ENCODE measurements at regions not wholly inside any gene's neighbourhood (a gene's known extent, or its start where the extent isn't known, plus 50 kb on each side); places are given as distances from the start of the nearest gene placed in this dataset.

DNA sequence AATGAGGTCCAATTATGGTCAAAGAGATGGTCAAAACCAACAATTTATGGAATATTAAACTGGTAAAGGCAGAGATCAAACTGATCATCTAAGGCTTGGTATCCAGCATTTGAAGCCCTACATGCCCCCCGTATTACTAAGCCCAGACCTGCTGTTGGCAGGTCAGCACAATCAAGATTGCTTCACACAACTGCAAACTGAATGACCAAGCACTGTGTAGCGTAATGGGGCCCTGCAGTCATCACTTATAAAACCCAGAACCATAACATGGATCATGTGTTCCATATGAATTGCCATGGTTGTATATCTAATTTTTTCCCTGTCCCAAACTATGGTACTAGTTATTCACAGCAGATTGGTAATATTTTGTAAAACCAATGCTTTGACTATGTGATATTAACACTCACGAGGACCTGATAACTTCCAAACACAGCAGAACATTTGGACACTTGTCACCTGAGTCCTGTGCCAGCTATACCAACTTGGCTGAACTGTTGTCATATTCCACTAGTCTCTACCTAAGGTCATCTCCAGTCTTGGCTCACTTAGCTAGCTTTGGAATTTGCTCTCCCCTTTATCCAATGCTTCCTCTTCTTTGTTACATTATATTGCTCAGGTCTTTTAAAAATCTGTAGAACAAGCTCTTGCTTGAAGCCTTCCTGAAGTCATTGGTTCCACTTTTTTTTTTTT, 81.7 kb upstream of the HMHB1 start:
- DNase-seq (ENCODE audit: low read depth in 2 of 2) = no peak

DNA sequence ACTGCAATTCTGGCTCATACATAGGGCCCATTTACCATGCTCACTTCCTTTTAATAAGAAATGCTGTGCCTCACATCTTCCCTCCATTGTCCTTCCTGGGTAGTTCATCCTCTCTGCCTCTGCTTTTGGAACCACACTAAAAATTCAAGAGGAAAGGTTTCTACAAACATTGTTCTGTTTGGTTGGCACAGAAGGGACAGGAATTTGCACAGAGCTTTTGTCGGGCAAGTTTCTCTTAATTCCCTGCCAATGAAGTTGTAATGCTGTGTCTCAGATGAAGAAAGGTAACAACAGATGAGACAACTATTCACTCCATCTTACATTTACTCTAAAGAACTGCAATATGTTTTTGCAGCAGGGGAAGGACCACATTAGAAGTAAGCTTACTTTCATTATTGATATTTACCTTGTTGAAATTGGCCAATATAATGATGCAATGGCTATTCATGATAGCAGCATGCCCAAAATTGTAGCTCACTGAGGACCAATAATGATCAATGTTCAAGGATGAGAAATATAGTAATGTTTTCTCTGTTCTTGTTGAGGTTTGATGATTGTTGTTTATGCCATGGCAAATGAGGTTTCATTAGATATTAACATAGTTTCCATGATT, 82.5 kb upstream of the HMHB1 start:
- no peak for DNase-seq (ENCODE audit: low read depth in 2 of 2)

DNA sequence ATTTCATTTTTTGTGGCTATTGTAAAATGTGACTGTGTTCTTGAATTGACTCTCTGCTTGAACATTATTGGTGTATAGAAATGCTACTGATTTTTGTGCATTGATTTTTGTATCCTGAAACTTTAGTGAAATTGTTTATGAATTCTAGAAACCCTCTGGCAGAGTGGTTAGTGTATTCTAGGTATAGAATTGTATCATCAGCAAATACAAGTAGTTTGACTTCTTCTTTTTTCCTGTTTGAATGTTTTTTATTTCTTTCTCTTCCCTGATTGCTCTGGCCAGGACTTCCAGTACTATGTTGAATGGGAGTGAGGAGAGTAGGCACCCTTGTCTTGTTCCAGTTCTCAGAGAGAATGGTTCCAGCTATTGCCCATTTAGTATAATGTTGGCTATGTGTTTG, 88.8 kb upstream of the HMHB1 start:
- no peak for DNase-seq (ENCODE audit: low read depth in 2 of 2)

DNA sequence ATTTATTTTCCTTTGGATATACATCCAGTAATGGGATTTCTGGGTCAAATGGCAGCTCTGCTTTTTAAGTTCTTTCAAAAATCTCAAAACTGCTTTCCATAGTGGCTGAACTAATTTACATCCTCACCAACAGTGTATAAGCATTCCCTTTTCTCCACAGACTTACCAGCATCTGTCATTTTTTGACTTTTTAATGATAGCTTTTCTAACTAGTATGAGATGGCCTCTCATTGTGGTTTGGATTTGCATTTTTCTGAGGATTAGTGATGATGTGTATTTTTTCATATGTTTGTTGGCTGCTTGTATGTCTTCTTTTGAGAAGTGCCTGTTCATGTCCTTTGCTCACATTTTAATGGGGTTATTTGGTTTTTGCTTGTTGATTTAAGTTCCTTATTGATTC, 90.0 kb upstream of the HMHB1 start:
- no peak for DNase-seq (ENCODE audit: low read depth in 2 of 2)

DNA sequence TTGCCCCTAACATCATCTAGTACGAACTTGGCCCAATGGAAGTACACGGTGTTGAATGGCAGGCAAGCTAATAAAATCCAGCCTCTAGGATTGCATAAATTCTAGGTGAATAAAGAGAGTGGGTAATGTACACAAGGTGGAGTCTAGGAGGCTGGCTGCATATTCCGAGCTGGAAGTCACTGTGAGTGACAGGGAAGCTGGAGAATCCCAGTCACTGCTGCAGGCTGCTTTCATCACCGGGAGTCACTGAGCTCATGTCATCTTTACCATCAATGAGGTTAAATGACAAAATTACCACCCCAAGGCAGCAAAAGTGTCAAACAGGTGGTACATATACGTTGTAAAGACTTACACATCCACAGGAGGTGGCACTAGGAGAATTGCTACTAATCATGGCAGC, 91.3 kb upstream of the HMHB1 start:
- no peak for DNase-seq (ENCODE audit: low read depth in 2 of 2)

DNA sequence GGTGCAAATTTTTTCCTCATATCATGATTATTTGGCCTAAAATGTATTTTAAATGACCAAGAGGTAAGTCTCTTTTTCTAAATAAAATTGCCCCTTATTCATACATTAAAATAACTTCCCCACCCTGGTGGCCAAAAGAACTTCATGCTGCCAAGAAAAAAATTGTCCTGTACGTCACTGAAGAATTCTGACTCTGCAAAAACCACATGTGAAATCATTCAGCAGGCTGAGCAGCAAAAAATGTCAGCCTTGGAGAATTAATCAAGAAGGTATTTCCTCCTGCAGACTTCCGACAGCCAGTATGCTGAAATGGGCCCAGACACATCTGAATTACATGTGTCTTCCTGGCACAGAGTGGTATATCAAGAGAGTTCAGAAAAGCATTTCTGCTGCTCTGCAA, 94.6 kb upstream of the HMHB1 start:
- DNase-seq (ENCODE audit: low read depth in 2 of 2) = no peak

DNA sequence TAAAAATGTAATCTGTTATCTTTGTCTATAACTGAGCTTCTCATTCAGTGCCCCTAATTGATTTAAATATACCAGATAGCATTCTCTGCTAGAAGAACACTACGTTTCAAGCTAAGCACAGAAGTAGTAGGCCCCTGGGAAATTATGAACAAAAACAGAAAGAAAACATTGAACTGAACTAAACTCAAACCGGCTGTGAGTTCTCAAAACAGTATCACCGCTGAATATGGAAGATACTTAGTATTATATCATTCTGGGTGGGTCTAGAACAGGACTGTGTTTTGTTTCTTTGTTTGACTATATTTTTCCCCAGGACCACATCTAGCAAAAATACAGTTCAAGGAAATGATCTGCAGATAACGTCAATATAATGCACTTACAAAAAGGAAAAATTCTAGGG, 95.1 kb upstream of the HMHB1 start:
- no peak for DNase-seq (ENCODE audit: low read depth in 2 of 2)

DNA sequence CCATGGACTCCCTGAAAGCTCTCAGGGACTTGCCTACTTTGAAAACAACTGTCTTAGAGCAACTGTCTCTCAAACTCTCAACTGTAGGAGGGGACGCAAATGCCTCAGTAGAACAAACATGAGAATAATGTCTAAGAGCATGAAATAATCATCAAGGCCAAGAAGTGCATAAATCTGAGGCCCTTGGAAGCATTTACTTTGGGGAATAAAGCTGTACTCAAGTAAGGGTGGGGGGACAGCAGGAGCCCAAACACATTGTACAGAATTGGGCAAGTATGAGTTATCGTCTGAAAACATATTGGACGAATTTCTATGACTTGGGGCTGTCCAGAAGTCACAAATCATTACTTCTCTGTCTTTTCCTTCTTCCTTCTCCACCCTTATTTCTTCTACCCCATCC, 96.3 kb upstream of the HMHB1 start:
- no peak for DNase-seq (ENCODE audit: low read depth in 2 of 2)

DNA sequence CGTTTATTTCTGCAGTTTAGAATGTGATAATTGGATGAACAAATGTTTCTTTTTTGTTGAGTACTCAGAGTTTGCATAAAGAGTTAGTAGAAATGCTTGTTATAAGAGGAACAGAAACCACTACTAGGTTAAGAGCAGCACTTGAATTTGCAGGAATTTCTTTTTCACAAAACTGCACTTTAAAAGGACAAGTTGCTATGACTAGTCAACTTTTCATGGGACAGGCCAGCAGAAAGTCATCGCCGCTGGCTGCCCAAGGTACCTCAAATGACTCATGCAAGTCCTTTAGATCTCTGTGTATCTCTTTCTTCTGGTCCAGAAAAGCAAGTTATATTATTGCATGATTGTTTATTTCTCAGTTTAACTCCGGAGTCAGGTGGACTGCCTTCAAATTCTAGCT, 97.3 kb upstream of the HMHB1 start:
- DNase-seq (ENCODE audit: low read depth in 2 of 2) = no peak

DNA sequence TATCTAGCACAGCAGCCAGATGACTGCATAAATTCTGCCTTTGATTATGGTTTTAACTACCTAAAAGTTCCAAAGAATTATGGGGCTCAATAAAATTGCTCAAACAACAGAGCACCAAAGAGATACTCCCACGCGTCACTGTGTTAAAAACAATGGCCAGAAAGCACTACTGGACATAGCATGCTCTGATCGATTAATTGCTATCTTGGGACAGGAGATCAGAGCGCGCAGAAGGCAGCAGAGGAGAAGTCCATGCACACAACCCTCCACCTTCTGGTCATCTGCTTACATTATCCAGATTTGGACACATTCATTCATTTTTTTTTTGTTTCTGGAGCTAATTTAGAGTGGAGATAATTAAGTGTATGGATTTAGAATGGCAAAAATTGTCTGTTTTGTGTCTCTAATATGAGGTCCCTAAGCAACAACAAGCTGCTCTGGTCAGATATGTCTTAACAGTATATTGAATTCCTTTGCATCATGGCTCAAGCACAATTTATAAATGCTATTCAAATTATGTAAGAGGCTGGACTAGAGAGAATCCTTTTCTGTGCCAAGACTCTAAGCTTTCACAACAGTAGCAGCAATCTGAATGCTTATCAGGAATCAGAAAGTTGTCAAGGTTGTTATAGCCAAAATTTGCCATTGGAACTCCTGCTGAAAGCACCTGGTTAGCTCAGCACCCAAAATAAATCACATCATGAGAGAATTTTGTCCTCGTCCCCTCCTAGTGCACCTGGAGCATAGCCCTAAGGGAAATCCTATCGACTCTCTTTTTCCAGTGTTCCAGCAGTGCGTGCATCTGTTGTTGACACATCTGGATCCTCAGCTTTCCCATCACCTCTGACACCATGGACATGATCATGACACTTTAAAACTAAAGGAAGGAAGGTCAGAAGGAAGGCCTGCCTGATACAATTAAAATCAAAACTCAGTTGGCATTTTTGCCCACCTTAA, 98.6 kb upstream of the HMHB1 start:
- DNase-seq (ENCODE audit: low read depth in 2 of 2) = no peak

DNA sequence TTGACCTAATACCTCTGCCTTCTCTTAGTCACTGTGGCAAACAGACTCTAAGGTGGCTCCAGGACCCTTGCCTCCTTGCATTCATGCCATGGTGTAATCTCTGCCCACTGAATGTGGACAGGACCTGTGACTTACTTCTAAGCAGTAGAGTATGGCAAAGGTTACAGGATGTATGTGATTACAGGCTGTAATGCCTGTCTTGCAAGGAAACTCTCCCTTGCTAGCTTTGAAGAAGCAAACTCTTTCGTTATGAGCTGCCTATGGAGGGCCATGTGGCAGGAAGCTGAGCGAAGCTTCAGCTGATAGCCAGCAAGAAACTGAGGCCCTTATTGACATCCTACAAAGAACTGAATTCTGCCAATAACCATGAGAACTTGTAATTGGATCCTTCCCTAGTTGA, 103.3 kb upstream of the HMHB1 start:
- DNase-seq (ENCODE audit: low read depth in 2 of 2) = no peak

DNA sequence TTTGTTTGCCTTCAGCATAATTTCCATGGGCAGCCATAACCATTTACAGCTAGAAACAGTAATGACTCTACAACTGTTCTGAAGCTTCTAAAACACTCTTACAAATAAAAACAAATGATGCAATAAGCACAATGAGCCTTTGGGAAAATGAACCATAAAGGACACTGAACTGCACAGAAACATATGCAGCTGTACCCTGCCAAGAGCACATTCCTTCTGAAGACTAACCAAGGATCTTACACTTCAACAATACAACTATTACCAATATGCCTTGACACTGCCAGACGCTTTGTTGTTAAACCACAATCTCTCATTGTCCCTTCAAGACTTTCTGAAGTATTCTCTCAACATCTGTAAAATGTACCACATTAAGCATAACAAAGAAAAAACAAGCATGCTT, 104.2 kb upstream of the HMHB1 start:
- no peak for DNase-seq (ENCODE audit: low read depth in 2 of 2)

DNA sequence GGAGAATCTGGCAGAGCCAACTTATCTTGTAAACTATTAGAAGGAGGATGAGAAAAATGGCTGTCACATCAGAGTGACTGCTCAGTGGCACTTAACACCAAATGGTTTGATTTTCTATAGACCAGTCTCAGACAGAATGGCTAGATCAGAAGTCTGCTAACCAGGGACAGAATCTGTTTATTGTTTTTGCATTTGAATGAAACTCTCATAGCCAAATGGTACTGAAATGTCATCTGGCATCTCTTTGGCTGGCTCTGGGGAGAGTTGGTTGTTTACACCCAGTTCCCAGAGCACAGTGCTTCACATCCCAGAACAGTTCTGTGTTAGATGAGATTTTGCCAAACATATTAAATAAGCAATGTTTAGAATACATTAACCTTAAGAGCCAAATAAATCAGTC, 106.6 kb upstream of the HMHB1 start:
- DNase-seq (ENCODE audit: low read depth in 2 of 2) = no peak

DNA sequence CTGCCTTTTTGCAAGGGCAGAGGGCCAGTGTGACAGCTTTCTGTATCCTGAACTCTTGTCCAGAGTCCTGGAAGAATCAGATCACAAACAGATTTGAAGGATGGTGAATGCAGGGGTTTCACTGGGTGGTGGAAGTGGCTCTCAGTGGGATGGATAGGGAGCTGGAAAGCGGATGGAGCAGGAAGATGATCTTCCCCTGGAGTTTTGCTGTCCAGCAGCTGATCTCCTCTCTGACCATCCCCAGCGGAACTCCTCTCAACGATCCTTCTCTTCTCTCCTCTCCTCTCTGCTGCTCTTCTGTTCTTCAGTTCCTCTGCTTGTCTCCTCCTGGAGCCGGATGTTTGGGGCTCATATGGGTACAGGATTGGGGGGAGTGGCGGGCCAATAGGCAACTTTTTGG, 108.3 kb upstream of the HMHB1 start:
- DNase-seq (ENCODE audit: low read depth in 2 of 2) = no peak

DNA sequence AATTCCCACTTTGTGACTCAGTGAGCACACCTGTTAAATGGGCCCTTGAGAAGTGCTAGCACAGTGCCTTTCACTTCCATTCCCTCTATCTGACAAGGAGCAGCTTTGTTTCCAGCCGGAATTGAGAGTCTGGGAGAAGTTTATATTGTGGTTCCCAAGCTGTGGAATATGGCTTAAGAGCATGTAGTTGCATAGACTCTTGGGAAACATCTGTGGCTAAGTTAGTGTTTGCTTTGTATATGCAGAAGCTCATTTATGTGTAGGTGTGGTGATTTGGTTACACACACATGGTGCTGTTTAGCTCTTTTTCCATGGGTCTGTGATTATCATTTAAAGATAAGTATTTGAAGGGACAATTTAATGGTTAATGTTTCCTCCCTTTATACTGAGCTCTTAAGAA, 110.5 kb upstream of the HMHB1 start:
- no peak for DNase-seq (ENCODE audit: low read depth in 2 of 2)

DNA sequence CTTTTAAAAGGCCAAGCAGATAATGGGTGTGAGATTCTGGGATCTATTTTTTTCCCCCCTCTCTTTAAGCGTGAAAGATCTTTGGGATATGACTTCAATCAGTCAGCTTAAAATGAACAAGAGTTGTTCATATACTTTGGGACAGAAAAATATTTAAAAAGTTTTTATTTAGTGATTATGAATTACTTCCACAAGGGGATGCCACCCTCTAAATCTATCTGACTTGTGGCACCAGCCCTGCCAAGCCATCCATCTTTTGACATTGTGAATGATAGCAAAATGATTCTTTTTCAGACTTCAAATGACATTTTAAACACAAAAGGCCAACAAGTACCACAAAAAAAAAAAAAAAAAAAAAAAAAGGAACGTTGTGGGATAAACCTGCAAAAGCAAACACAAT, 111.0 kb upstream of the HMHB1 start:
- no peak for DNase-seq (ENCODE audit: low read depth in 2 of 2)

DNA sequence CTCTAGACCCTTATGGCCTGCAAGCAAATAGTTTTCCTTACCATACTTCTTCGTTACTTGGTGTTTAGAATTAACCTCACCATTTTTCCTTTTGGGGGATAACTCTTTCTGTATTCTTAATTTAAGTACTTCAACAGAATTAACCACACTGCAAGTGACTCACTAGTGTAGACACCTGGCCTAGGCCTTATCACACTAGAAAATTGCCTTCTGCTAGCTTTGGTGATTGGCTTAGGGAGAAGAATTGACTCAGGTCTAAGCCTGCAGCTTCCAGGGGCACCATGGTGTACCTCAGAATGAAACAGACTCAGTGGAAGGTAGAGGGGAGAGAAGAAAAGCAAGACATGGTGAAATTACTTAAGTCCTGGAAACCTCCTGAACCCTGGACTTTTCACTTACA, 112.8 kb upstream of the HMHB1 start:
- DNase-seq (ENCODE audit: low read depth in 2 of 2) = peak in 1 of 2 donors; percentile 12

DNA sequence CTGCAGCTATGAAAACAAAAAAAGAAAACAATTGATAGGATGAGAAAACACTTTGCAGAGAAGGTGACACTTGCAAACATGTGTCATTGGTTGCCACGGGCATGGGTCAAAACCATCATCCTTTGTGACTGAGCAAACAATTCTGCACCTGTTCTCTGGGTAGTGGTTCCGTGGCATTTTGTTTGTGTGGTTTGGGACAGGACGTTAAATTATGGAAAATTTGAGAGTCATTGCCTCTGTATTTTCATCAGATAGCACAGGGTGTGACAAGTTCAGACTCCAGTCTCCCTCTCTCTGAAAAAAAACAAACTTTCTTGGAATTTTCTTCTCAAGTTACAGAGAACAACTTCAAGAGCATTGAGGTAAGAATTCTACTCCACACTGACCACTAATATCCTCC, 113.4 kb upstream of the HMHB1 start:
- no peak for DNase-seq (ENCODE audit: low read depth in 2 of 2)

DNA sequence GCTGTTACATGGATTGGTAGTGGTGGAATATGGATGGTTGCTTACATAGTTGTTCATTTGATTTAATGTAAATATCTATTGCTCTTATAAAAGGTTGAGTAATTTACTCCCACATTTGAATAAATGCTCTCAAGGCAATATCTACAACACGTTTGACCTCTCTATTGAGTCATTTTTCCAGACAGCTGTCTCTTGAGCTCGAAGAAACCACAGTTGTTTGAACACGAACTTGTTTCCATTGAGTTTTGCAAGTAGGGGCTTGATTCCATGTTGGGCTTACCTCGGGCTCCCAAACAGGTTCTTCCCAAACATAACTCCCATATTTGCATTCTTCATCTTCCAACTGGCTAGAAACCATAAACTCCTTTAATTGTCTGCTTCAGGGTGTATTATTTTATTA, 115.0 kb upstream of the HMHB1 start:
- no peak for DNase-seq (ENCODE audit: low read depth in 2 of 2)

DNA sequence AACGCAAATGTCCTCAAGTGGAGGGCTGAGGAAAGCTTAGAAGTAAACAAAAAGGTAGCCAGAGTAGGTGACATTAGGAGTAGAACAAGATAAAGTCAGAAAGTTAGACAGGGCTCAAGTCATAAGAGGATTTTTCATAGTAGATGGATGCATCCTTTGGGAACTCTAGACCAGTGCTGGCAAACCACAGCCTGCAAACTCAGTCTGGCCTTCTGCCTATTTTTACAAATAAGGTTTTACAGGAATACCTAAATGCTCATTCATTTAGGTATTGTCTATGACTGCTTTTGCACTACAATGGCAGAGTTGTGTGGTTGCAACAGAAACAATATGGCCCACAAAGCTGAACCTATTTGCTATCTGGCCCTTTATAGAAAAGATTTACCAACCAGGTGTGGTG, 116.0 kb upstream of the HMHB1 start:
- no peak for DNase-seq (ENCODE audit: low read depth in 2 of 2)

DNA sequence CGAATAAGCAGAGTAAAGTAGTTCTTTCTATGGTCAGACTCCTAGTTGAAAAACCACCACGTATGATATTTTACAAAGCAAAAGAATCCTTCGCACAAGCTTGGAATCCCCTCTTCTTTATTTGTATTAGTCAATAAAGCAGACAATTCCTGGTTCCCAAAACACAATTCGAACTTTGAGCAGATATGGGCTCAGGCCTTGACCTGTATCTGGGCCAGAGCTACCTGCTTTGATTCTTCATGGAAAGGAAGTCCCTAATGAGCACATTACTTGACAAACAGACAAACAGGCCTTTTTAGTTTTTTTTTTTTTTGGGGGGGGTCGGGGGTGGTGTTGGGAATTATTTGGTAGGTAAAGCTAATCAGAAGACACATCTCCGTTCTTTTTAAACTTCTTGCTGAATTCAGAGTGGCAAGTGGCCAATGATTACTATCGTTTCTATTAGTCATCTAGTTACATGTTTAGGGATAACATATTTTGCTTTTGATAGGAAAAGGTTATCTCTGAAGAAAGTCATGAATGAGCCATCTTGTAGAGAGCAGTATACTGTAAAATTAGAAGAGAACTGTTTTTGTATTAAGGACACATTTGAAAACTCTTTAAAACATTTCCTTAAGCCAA, 116.6 kb upstream of the HMHB1 start:
- DNase-seq (ENCODE audit: low read depth in 2 of 2) = no peak

DNA sequence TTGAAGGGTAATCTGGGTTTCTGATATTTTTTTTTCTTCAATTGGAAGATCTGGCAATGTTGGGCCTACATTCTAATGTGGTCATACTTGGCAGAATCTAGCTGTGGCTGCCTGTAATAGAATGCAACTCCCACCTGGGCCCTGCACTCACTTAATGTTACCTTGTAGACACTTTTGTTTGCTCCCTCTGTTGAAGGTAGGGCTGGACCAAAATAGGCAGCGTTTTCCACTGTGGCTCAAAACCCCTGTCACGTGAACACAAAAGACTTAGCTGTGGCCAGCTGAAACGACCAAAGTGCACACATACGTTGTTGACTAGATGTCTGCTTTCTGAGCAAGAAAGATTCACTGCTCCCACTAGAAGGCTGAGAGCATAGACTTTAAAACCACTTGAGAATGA, 117.6 kb upstream of the HMHB1 start:
- no peak for DNase-seq (ENCODE audit: low read depth in 2 of 2)
